ENCODE measurements at regions not wholly inside any gene's neighbourhood (a gene's known extent, or its start where the extent isn't known, plus 50 kb on each side); places are given as distances from the start of the nearest gene placed in this dataset.

- no peak for DNase-seq (ENCODE audit: low spot score)
Observed at GRCh38 chr12:65630555-65630954, 193.7 kb upstream of the HMGA2 start.

- peak; percentile 100 for DNase-seq (ENCODE audit: low spot score)
Observed at GRCh38 chr12:65631621-65632111, 192.6 kb upstream of the HMGA2 start.

GRCh38 chr12:65632131-65632855 lies 192.0 kb upstream of the HMGA2 start:
- DNase-seq (ENCODE audit: low spot score): no peak

DNA sequence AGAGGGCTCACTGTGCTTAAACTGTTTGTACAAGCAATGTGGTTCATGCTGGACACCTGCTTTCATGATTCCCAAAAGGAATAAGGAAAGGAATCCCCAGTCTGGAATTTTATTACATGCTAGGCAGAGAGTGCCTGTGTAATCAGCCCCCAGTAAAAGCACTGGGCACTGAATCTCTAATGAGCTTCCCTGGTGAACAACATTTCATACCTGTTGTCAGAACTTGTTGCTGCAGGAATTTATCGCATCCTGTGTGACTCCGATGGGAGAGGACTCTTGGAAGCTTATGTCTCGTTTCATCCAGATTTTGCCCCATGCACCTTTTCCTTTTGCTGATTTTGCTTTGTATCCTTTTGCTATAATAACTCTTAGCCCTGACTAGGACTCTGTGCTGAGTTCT lies 190.2 kb upstream of the HMGA2 start:
- DNase-seq (ENCODE audit: low spot score): peak; percentile 74

DNA sequence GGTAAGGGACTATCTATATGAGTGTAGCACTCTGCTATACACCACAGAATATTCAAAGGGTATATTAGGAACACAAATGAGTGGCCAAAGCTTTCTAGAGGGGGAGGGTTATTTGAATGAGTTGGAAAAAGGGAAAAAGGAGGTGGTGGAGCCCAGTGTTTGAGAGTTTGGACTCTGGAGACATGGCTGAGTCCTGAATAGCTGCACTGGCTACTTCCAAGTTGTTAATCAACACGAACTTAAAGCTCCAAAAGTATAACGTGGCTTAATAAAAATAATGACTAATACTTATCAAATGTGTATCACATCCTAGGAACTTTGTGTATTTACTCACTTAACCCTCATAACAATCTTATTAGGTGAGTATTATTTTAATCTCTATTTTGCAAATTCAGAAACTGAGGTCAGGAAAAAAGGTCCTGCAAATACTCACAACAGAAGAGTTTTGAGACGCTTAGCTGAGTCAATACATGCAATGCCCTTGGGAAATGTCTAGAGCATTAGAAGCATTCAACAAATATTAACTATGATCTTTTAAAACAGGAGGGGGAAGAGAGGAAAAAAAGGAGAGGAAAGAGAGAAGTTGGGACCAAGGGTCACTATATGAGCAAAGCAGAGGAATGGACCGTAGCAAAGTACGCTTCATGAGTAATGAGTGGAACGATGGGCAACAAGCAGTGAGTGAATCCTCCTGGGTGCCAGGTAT lies 189.5 kb upstream of the HMGA2 start:
- DNase-seq (ENCODE audit: low spot score): peak; percentile 98

- no peak for DNase-seq (ENCODE audit: low spot score)
Observed at GRCh38 chr12:65636436-65636835, 187.8 kb upstream of the HMGA2 start.

DNA sequence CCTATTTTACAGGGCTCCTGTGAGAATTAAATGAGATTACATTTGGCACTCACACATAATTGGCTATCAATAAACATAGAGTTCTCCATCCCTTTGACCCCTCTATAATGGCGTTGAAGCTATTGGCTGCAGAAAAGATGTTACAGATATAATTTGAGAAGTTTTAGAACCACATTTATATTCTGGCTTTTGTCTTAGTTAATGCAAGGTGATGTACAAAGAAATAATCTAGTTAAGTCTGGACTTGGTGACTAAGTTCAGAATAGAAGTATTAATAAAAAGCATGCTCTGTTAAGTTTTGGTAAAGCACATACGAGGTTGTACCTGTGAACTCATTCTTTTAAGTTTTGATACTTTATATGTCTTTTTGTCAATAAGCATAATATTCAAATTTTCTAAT lies 187.1 kb upstream of the HMGA2 start:
- DNase-seq (ENCODE audit: low spot score): no peak

DNA sequence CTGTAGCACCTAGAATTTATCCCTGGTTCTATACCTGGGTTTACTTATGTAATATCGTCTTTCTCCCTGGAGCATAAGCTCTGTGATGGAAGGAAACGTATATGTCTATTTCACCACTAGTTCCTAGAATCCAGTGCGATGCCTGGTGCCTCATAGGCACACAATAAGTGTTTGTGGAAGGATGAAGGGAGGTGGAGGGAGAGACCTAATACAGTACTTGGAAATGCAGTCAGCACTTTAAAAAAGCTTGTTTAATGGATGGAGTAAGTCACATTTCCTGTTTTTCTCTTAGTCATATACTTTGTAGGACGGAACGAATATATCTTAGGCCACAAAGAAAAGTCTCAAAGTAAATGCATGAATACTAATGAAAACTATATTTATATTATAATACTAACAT lies 186.5 kb upstream of the HMGA2 start:
- DNase-seq (ENCODE audit: low spot score): no peak

GRCh38 chr12:65638324-65638723 lies 186.0 kb upstream of the HMGA2 start:
- DNase-seq (ENCODE audit: low spot score): no peak

GRCh38 chr12:65640489-65640901 lies 183.8 kb upstream of the HMGA2 start:
- no peak for DNase-seq (ENCODE audit: low spot score)

DNA sequence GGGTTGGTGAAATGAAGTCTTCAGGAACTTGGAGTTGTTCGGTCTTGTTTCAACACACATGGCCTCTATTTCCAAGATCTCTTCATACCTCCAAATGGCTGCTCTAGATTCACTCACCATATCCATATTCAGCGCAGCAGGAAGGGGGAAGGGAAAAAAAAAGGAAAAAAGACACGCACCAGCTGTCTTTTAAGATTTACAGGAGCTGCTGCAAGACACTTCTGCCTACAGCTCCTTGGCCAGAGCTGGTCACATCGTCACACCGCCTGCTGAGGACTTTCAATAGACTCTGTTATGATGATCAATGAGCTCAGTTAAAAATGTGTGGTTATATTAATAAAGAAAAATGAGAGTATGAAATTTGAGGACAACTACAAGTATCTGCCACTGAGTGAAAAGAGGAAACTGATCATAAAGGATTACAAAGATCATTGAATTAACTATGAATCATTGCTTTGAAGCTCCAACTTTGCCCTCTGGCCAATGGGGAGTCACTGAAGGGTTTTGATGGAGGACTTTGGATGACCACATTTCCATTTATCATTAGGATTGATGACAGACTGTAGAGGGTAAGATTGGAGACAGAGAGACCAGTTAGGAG lies 182.1 kb upstream of the HMGA2 start:
- no peak for DNase-seq (ENCODE audit: low spot score)

DNA sequence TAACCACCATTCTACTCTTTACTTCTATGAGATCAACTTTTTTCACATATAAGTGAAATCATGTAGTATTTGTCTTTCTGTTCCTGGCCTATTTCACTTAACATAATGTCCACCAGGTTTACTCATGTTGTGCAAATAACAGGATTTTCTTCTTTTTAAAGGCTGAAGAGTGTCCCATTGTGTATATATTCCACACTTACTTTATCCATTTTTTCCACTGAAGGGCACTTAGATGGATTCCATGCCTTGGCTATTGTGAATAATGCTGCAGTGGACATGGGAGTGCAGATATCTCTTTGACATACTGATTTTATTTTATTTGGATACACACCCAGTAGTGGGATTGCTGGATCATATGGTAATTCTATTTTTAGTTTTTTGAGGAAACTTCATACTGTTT lies 181.1 kb upstream of the HMGA2 start:
- DNase-seq (ENCODE audit: low spot score): peak; percentile 12

GRCh38 chr12:65643595-65644386 lies 180.5 kb upstream of the HMGA2 start:
- DNase-seq (ENCODE audit: low spot score): peak; percentile 75

- no peak for DNase-seq (ENCODE audit: low spot score)
Observed at GRCh38 chr12:65646127-65646643, 178.1 kb upstream of the HMGA2 start.

- DNase-seq (ENCODE audit: low spot score): no peak
Observed at GRCh38 chr12:65647074-65647473, 177.2 kb upstream of the HMGA2 start.

DNA sequence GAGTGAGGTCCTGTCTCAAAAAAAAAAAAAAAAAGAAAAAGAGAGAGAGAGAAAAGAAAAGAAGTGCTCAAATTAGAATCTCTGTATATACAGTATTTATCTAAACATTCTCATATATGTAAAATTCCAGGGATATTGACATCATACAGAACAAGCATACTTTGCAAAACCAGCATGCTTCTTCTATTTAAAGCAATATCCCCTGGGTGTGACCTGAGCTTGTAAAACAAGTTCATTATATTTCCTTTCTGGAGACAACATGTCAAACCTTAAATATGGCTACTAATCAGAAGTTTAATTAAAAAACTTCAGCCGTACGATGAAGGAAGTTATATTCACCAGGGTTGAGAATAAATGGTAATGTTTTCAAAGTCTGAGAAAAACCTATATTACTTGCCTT lies 175.8 kb upstream of the HMGA2 start:
- peak; percentile 13 for DNase-seq (ENCODE audit: low spot score)

- DNase-seq (ENCODE audit: low spot score): peak; percentile 99
Observed at GRCh38 chr12:65649126-65649525, 175.2 kb upstream of the HMGA2 start.

- no peak for DNase-seq (ENCODE audit: low spot score)
Observed at GRCh38 chr12:65651060-65651459, 173.2 kb upstream of the HMGA2 start.

- DNase-seq (ENCODE audit: low spot score): no peak
Observed at GRCh38 chr12:65653321-65653720, 171.0 kb upstream of the HMGA2 start.

DNA sequence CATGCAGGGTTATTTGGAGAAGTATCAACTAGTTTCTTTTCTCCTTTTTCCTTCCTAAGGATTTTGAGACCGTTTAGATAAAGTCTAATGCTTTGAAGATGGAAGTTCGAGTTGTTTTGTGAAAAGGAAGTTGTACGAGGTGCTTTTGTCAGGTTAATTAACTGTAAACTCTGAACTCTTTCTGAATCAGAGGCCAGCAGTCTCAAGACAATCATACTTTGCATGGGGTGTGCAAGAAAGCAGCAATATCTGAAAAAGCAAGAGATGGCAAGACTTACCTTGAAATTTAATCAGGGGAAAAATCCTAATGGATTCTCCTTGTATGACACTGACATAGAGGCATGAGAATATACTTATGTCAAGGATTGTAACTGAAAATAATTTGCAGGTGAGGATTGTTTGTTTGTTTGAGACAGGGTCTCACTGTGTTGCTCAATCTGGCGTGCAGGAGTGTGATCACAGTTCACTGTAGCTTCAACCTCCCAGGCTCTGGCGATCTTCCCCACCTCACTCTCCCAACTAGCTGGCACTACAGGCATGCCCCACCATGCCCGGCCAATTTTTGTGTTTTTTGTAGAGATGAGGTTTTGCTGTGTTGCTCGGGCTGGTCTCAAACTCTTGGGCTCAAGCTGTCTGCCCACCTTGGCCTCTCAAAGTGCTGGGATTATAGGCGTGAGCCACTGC lies 170.2 kb upstream of the HMGA2 start:
- peak; percentile 22 for DNase-seq (ENCODE audit: low spot score)

- DNase-seq (ENCODE audit: low spot score): peak; percentile 45
Observed at GRCh38 chr12:65655074-65655493, 169.2 kb upstream of the HMGA2 start.
